OCI-M2 (cell line): ENCODE measurements at regions not wholly inside any gene's neighbourhood (a gene's known extent, or its start where the extent isn't known, plus 50 kb on each side); places are given as distances from the start of the nearest gene placed in this dataset.

Experiments
- DNase-seq: peaks from one replicate; lab custom pipeline; 2025; ENCODE audit not compliant: unreplicated experiment; lab: John Stamatoyannopoulos, UW

DNA sequence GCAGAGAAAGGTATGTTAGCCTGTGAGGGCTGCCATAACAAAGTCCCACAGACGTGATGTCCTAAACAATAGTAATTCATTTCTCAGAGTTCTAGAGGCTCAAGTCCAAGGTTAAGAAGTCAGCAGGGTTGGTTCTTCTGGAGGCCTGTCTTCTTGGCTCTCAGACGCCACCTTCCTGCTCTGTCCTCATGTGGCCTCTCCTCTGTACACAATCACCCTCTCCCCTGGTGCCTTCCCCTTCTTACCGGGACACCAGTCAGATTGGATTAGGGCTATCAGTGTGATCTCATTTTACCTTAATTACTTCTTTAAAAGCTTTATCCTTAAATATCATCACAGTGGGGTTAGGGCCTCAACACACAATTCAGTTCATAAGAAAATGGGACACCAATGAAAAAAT is 860.5 kb downstream of the RNF144A start:
- DNase-seq: no peak

DNA sequence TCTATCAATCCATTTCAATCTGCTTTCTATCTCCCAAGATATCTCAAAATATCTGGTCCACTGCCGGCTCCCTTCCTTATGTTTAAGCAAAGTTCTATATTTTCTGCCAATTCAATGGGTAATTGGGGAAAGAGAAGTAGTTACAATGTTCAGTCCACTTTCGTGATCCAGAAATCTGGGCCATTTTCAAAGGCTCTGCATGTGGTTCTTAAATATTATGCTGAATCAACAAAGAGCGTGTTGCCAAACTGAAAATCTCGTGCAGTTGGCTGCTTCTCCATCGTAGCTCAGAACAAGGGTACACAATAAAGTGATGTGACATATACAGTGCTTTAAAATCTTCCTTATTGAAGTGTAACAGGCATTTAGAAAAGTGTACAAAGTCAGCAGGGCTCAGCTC is 863.1 kb downstream of the RNF144A start:
- no peak for DNase-seq

- DNase-seq: no peak
Observed at GRCh38 chr2:7785700-7786099, 868.5 kb downstream of the RNF144A start.

GRCh38 chr2:7788736-7789135 is 871.5 kb downstream of the RNF144A start:
- no peak for DNase-seq

- no peak for DNase-seq
Observed at GRCh38 chr2:7792031-7792651, 874.9 kb downstream of the RNF144A start.

- no peak for DNase-seq
Observed at GRCh38 chr2:7795778-7796563, 878.8 kb downstream of the RNF144A start.

DNA sequence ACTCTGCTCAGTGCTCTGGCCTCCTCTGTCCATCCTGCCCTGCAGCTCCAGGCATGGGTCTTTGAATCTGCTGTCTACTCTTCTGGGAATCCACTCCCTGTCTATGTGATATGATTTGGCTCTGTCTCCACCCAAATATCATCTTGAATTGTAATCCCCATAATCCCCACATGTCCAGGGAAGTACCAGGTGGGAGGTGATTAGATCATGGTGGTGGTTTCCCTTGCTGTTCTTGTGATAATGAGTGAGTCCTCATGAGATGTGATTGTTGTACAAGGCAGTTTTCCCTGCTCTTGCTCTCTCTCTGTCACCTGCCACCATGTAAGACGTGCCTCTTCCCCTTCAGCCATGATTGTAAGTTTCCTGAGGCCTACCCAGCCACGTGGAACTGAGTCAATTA is 881.8 kb upstream of the ID2 start:
- DNase-seq: no peak

GRCh38 chr2:7801212-7801611 is 880.6 kb upstream of the ID2 start:
- DNase-seq: no peak

DNA sequence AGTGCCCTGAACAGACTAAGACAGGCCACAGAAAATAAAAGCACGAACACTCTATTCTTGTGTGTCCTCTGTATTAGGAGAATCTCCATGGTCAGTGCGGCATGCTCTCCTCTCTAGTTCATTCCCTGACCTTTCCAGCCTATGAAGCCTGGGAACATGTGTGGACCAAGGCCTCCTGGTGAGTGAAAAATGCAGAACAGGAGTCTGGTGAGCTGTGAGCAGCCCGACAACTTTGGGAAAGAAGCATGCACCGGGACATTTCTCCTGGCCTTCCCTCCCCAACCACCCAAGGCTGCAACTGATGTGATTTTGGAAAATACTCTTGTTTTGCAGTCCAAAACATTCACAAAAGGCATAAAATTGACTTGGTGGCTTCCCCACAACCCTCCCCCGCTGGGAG is 878.3 kb upstream of the ID2 start:
- DNase-seq: no peak

DNA sequence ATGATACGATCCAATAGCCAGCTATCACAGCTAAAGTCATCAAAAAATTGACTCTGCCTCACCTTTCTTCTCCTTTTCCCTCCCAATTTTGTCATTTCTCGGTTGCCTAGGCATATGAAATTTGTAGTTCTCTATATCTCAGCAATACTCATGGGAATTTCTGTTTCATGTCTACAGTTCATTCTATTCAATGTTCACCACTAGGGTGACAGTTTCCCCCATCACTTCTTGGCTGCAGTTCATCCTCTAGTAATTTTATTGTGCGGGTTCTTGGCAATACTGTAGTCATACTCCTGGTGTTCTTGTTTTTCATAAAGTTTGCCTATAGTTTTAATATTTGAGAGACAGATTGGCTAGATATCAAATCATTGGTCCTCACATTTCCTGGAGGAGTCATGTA is 872.2 kb upstream of the ID2 start:
- no peak for DNase-seq

DNA sequence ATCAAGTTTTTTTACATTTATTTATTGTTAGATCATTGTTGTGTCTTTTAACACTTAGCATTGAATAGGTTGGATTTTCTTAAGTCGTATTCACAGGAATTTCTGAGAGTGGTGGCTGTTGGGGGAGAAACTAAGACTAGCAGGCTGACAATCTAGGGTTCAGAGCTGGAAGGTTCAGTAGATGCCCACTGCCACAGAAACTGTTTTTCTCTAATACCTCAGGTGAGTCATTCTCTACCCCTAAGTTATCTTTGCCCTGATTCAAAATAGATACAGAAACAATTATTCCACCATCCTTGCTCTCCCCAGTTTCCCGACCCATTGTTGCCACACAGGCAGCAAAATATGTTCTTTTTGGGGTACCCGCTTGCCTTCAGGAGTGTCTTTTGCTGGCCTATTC is 870.8 kb upstream of the ID2 start:
- no peak for DNase-seq

GRCh38 chr2:7812231-7812995 is 869.4 kb upstream of the ID2 start:
- no peak for DNase-seq

DNA sequence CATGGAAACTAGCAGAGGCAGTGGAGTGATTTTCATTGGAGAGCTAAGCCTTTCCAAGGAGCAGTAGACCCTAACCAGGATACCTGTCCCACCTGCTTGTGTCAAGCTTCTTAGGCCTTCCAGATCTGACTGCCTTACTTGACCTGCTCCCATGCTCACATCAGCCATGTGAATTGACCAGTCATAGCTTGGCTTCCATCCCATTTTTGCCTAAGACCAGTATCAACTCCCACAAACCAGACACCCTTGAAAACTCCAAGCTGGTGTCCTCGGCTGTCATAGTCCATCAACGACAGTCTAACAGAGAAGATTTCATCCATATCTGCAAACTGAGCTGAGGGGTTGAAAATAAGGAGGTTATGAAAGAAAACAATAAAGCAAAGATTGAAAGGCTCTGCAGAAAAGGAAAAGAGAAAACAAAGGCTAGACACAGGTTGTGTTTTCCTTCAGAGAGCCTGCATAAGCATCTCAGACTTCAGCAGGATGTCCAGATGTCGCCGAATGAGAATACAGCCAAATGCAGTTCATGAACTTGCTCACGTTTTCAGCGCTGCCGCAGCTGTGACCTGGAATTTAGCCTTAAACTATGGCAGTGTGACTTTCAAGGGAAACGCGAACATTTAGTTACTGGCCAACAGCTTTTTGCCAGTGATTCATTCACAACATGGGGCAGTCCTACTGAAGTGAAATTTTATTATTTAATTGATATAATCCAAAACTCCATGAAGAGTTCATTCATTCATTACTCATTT is 868.1 kb upstream of the ID2 start:
- DNase-seq: no peak

- DNase-seq: no peak
Observed at GRCh38 chr2:7815726-7816125, 866.1 kb upstream of the ID2 start.

DNA sequence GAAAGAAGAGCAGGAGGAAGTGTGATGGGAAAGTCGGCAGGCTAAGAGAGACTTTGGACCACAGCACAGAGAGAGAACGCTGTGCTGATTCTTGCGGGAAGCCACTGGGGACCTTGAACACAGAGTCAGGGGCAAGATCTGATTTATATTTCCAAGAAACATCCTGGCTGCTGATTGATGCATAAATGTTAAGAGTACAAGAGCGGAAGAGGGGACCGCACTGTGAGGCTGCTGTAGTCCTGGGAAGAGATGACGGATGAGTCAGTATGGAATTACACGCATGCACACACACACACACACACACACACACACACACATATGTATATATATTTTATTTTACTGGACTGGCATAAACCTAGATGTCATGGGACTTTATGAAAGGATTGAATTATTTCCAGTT is 865.6 kb upstream of the ID2 start:
- no peak for DNase-seq

DNA sequence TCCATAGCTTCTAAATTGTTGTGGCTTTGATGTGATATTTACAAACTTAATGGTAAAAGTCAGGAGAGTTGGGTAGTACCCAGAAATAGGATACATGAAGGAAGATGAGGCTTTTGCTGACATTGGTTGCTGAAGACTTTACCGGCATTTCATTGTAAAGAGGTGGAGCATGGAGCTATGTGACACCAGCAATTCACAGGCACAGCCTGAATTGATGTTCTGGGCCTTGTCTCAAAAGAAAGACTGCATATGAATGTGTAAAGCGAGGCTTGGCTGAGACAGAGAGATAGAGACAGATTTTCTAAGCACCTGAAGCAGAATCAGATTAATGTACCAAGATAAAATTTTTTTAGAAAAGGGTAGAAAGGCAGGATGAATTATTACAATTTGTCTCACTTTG is 864.9 kb upstream of the ID2 start:
- DNase-seq: no peak

DNA sequence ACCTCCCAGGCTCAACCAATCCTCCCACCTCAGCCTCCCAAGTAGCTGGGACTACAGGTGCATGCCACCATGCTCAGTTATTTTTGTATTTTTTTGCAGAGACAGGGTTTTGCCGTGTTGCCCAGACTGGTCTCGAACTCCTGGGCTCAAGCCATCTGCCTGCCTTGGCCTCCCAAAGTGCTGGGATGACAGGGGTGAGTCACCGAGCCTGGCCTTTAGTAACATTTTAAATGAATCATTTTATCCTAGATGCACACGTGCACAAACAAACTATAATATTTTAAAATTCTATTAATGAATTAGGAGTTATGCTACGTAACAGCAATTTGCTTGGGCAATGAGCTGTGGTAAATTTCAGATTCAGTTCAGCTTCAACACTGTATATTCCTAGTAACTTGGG is 862.5 kb upstream of the ID2 start:
- DNase-seq: no peak

- no peak for DNase-seq
Observed at GRCh38 chr2:7819850-7820249, 862.0 kb upstream of the ID2 start.

DNA sequence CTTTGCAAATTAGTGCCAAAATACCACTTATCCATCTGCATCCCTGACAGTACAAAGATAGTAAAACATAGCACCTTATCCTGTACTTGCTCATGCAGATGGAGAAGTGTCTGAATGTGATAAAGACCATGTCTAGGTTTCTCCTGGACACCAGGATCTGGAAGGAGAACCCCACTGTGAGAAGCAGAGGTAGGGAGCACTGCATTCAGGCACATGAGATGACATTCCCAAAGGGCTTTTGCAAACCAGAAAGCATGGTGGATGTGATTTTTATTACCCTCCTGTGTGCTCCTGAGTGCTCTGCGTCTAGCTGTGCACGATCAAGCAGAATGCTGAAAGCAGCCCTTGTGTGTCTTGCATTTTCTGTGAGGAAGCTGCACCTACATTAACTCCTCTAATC is 857.6 kb upstream of the ID2 start:
- no peak for DNase-seq

DNA sequence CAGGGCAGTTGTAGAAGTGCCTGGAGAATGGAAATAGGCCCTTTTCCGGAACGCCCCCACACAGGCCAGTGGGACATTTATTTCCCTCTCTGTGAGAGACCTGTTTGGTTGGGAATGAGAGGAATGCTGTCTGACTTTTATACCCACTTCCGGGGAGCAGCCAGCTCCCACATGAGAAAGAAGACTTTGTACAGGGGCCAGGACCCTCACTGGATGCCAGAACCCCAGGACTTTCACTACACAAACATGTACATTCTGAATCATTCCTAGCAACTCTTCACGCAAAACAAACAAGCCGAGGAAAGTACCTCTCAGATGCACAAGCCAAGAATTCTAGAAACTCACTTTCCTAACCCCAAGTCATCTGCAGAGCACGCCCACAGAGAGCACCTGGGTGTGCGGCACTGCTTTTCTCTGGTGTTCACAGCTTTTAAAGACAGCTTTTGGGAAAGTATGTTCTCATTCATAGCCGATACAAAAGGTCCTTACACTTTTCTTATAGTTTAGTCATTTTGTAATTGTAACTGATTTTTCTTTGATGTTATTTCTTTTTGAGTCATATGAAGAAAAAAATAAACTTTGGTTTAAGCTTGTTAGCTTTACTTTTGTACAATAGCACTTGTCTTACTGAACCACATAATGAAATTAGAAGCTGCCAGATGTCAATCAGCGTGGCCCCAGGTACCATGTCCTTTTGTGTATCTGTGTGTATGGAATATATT is 856.1 kb upstream of the ID2 start:
- DNase-seq: no peak

DNA sequence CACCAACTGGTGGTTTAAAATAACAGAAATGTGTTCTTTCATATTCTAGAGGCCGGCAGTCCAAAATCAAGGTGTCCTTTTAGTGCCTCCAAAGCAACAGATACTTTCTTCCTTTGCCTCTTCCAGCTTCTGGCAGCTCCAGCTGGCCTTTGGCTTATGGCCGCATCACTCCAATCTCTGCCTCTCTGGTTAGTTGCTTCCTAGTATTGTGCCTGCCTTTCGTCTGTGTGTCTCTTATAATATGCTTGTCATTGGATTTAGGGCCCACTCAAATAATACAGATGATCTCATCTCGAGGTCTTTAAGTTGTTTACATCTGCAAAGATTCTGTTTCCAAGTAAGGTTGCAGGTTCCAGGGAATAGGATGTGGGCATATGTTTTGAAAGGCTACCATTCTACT is 855.2 kb upstream of the ID2 start:
- no peak for DNase-seq
